Mucosa of descending colon (tissue), 3 donors: ENCODE measurements at regions not wholly inside any gene's neighbourhood (a gene's known extent, or its start where the extent isn't known, plus 50 kb on each side); places are given as distances from the start of the nearest gene placed in this dataset.

Experiments used
- ATAC-seq: fragments of 200-7000 bp; cut with Tn5 transposase; one replicate; pipeline ENCODE4 v1.9.1; 2020; ENCODE audit warnings: mild to moderate bottlenecking, moderate library complexity
- DNase-seq, 3 donors: peaks; one replicate each; pipeline ENCODE4 v3.0.0-alpha.2; 2020
- H3K36me3 ChIP-seq: fragments of 200-600 bp; one replicate; pipeline ENCODE4 v1.8.0; 2021; ENCODE audit warnings: low read depth, mild to moderate bottlenecking
- H3K4me1 ChIP-seq: fragments of 200-600 bp; one replicate; pipeline ENCODE4 v1.8.0; 2021; ENCODE audit warnings: low read depth, mild to moderate bottlenecking
- H3K4me3 ChIP-seq: fragments of 200-600 bp; one replicate; pipeline ENCODE4 v1.8.0; 2021; ENCODE audit warnings: mild to moderate bottlenecking
- H3K9me3 ChIP-seq: fragments of 200-600 bp; one replicate; pipeline ENCODE4 v1.8.0; 2021; ENCODE audit warnings: mild to moderate bottlenecking
- intact Hi-C, 2 donors: fragments of 100-400 bp; cut with DNase I in 1 of 2; cut with micrococcal nuclease in 1 of 2; formaldehyde crosslinking; loops; one replicate each; pipeline versions ENCODE4 v1.11.0 to v1.11.1; 2022; cut with DNase I, micrococcal nuclease
- TF ChIP-seq, protein P1 (sequence below): fragments of 200-600 bp; IDR thresholded peaks from one replicate; pipeline ENCODE4 v1.8.0; 2022; ENCODE audit warnings: antibody characterized with exemption, mild to moderate bottlenecking
- donor health status: DM: no; HTN: no; CAD: no; lungs with moderate emphysema.
- donor health status: DM: no; HTN: no; CAD: no.
- donor health status: DM: no; HTN: yes; CAD: no.

DNA sequence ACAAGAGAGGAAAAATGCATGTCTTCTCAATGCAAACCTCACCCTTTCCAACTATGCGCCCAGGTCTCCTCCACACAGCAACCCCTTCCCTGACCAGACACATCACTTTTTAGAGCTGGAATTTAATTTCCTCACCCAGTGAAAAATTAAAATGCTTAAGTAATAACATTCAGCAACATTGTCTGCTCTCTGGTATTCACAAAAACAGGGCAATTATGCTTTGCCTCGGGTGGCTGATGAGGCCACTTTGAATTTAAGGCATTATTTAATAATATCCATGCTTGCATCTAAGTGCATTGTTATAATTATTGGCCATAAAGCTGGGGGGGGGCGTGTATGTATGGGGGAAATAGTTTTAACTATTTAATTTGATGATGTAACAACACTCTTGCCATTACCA, 777.8 kb upstream of the NRSN1 start:
- no peaks in the 10 kb centered on the region for H3K4me1 ChIP-seq
- H3K9me3 ChIP-seq, result no peaks in the 10 kb centered on the region
- H3K4me3 ChIP-seq, result no peak overlapping the region
- ATAC-seq (no peak), DNase-seq (no peak)
- no peaks in the 10 kb centered on the region for H3K36me3 ChIP-seq
- intact Hi-C loops, result no loop called here
- TF ChIP-seq, protein P1, sequence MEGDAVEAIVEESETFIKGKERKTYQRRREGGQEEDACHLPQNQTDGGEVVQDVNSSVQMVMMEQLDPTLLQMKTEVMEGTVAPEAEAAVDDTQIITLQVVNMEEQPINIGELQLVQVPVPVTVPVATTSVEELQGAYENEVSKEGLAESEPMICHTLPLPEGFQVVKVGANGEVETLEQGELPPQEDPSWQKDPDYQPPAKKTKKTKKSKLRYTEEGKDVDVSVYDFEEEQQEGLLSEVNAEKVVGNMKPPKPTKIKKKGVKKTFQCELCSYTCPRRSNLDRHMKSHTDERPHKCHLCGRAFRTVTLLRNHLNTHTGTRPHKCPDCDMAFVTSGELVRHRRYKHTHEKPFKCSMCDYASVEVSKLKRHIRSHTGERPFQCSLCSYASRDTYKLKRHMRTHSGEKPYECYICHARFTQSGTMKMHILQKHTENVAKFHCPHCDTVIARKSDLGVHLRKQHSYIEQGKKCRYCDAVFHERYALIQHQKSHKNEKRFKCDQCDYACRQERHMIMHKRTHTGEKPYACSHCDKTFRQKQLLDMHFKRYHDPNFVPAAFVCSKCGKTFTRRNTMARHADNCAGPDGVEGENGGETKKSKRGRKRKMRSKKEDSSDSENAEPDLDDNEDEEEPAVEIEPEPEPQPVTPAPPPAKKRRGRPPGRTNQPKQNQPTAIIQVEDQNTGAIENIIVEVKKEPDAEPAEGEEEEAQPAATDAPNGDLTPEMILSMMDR, result no peak

DNA sequence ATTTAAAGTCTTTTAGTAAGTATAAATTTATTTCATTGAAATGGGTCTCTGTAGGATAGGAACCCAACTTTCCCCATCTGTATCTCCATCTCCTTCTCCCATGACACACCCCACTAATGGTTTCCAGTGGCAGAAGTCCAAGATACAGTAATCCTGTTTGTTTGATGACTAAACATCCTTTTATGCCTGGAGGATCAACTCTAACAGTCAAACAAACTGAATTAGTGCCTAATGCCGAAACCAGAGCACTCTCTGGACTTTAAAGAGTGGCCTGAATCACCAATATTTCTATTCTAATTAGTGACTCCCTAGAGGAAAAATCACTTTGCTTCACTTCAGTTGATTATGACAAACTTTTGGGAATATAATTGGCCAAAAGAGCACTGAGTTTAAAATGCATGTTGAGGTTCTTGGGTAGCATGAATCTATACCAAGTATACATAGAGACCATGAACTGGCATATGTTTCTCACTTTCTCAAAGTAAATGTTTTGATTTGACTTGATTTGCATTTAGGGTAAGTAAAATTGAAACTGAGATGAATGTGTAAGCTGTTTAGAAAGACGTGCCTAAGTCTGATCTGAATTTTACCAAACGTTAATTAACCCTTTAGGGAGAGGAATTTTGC, 776.4 kb upstream of the NRSN1 start:
- no peak for ATAC-seq
- Histone ChIP-seq H3K4me3 (no peak overlapping the region), H3K36me3 (no peaks in the 10 kb centered on the region), H3K9me3 (no peaks in the 10 kb centered on the region), H3K4me1 (no peaks in the 10 kb centered on the region)
- TF ChIP-seq, protein P1, result no peak
- intact Hi-C loops, result no loop called here
- no peak for DNase-seq

DNA sequence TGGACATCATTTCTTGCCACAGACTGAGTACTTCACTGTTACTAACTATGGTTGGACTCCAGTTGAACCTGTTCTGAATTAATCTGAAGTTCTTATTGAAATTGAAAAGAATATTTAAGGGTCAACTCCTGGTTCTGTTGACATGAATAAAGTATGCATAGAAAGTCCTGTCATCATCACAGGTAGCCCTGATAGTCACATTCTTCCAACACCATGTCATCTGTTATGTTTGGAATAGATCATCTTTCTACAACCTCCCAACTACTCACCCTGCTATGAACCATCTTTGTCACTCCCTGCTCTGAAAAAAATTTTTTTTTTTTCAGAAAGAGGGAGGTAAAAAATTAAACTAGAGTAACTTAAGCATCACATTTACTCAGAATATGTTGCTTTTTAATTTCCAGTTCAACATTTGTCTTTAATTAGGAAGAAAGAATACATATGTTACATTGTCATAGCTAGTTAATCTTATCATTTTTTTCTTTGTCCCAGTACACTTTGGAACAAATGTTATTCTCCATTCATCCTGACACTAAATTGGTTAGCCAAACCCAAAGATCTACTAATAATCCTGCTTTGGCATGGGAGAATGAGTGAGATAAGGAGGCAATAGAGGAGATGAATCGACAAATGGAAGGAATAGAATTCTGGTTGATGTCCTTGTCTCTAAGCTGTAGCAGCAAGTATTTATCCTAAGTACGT, 775.1 kb upstream of the NRSN1 start:
- ATAC-seq (no peak), DNase-seq (no peak)
- intact Hi-C loops, result no loop called here
- H3K36me3 ChIP-seq, result no peaks in the 10 kb centered on the region
- no peak overlapping the region for H3K4me3 ChIP-seq
- H3K9me3 ChIP-seq, result no peaks in the 10 kb centered on the region
- TF ChIP-seq, protein P1, result no peak
- no peaks in the 10 kb centered on the region for H3K4me1 ChIP-seq

DNA sequence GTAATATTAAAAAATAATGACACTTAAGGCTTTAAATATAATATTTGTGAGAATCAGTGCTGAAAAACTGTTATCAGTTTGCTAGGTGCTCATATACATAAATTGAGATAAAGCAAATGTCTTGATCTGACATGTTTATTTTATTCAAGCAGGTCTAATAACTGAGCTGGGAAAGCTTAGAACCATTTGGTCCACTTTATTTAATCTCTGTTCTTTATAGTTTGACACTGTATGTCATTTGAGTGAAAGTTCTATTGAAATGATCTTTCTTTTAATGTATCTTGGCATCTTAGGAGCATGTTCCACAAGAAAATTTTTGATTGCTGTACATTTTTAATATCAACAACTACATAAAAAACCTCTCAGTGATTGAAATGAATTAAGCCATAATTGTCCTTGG, 772.0 kb upstream of the NRSN1 start:
- DNase-seq (no peak), ATAC-seq (no peak)
- TF ChIP-seq, protein P1, result no peak
- Histone ChIP-seq H3K9me3 (no peaks in the 10 kb centered on the region), H3K4me1 (no peaks in the 10 kb centered on the region), H3K4me3 (no peak overlapping the region), H3K36me3 (no peaks in the 10 kb centered on the region)
- intact Hi-C loops, result no loop called here

DNA sequence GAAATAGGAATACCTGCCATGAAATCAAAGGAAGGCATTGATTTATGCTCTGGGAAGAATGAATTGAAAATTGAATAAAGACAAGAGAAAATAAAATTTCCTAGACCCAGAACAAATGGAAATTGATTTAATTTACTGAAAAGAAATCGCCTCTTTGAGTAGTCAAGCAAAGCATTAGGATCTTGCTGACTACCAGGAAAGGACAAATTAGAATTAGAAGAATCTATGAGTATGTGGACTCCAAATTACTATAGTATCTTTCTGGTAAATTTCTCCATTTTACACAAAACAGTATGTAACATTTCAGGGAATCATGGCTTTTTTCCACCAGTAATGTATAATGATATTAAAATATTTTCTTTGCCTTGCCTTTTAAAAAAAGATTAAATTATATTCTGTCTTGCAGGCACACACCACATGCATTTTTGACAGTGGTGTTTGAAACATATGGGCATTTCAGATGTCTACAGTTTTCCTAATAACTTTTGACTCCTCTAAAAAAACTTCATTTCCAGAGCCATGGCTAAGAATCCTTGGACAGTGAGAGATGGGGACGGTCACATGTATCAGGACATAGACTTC, 768.7 kb upstream of the NRSN1 start:
- Histone ChIP-seq H3K9me3 (no peaks in the 10 kb centered on the region), H3K4me3 (no peak overlapping the region), H3K4me1 (no peaks in the 10 kb centered on the region), H3K36me3 (no peaks in the 10 kb centered on the region)
- TF ChIP-seq, protein P1, result no peak
- intact Hi-C loops, result no loop called here
- ATAC-seq (no peak), DNase-seq (no peak)
